Fibroblast of mammary gland (primary cell): ENCODE measurements at regions not wholly inside any gene's neighbourhood (a gene's known extent, or its start where the extent isn't known, plus 50 kb on each side); places are given as distances from the start of the nearest gene placed in this dataset.

Experiments
- DNase-seq: peaks from one replicate; pipeline ENCODE4 v3.0.0-alpha.2; 2010; ENCODE audit warnings: low read depth
- H3K4me3 ChIP-seq: 2 replicates; pipeline ENCODE4 v1.5.1; 2011; ENCODE audit warnings: low read depth, mild to moderate bottlenecking, low read length, moderate library complexity; ENCODE audit not compliant: control insufficient read depth
- CTCF ChIP-seq: conservative IDR thresholded peaks from 2 replicates; pipeline ENCODE4 v1.5.1; 2011; ENCODE audit warnings: low read depth, low read length, inconsistent platforms; ENCODE audit not compliant: control insufficient read depth, insufficient read depth

DNA sequence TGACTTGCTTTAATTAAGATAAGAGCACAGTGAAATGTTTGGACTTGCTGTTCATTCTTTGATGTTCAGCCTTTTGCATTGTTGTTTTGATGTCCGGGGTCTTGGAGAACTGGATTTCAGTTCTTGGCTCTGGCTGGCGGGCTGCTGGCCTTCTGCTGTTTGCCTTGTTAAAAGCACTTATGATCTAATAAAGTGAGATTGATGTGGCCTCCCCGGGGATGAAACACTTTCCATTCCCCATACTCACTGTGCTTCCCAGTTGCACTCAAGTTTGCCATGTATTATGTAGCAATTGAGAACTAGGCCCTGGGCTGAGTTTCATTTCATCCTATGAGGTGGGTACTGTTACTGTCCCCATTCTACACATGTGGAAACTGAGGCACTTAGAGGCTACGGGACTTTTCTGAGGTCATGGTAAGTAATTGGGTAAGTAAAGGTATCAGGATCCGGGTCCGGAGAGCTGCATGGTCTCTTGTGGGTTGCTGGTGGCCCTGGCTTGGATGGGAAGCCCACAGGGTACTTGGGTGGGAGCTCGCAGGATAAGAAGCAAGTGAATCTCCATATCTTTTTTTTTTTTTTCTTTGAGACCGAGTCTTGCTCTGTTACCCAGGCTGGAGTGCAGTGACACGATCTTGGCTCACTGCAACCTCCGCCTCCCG, 127.7 kb upstream of the ZBTB40 start:
- DNase-seq: no peak
- no peak overlapping the region for H3K4me3 ChIP-seq
- TF ChIP-seq CTCF: no peak

DNA sequence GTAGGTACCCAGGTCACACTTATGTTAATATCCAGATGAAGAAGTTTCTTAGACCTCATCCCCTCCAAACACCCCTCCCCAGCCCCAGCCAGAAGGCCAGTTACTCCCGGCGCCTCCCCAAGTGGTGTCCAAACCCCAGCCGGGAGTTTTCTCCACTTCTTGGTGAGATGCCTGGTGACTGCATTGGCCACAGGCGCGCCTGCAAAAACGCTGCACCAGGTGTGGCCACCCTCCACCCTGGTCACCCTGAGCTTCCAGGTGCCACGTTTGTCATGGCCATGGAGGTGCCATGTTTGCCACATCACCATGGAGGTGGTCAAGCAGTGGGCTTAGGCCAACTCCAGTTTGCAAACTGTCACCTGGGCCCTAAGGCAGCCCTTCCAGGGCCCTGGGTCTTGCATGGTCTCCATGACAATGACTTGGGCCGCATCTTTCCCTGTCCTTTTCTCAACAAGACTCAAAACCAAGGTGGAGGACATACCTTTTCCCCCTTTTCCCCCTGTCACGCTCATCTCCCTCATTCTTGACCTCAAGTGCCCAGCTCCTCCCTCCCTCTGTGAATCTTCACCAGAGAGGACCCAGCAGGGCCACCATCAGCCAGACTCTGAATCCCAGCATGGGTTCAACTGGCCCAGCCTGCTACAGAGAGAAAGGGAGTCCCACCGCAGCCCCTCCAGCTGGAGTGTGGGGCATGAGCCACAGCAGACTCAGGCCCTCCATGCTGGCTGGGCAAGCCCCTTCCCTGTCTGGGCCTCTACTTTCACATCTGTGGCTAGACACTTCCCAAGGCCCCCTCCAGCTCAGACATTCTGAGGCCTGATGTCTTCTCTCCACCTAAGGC, 125.9 kb upstream of the ZBTB40 start:
- TF ChIP-seq CTCF: no peak
- no peak for DNase-seq
- no peak overlapping the region for H3K4me3 ChIP-seq

GRCh38 chr1:22326372-22326915, 125.2 kb upstream of the ZBTB40 start:
- no peak for TF ChIP-seq CTCF
- no peak overlapping the region for H3K4me3 ChIP-seq
- no peak for DNase-seq

DNA sequence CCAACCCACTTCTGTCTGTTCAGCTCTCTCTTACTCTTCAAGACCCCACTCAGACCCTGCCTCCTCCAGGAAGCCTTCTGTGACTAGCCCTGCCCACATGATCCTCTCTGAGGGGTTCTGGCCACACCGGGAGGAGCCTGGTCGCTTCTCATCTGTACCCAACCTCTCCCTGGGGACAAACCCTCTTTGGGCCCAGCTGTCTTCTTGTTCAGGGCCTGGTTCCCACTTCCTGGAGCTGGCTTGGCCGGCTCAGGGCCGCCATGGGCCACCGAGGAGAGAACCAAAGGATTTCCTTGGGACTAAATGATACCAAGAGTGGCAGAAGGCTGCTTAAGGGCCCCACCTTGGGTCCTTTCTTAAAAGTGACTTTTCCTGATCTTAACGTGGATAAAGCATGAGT, 124.7 kb upstream of the ZBTB40 start:
- H3K4me3 ChIP-seq: no peak overlapping the region
- TF ChIP-seq CTCF: no peak
- DNase-seq: no peak

- H3K4me3 ChIP-seq: no peak overlapping the region
- no peak for TF ChIP-seq CTCF
- DNase-seq: no peak
Measured at GRCh38 chr1:22327411-22327810, 124.2 kb upstream of the ZBTB40 start.

DNA sequence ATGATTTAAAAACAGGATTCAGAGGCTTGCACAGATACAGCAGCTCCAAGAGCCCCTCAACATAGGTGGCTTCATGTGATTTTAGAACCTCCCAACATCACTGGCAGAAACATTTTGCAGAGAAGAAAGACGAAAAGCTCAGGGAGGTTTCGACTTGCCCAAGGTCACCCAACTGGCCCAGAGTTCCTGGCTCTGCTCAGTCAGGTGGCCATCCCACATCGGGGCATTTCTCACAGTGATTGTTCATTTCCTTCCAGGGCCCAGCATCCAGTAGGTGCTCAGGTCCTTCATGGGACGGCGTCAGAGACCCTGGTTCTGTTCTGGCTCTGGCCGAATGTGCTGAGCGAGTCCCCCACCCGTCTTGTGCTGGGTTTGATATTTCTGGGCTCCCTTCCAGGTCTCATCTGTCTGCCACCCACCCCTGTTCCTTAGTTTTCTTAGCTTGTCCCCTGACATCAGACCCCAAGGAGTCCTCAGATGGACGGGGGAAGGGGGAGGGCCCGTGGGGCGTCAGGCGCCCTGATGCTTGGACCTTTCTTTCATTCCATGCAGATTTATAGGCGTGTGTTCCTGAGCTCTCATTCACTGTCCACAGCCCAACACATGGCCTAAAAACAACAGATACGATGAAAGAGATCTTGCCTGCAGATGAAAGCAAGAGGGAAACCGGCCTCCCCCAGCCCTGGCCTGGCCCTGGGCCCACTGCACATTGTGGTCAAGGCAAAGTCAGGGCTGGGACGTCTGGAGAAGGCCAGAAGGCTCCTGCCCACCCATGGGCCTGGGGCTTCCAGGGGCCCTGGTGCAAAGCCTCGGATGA, 123.1 kb upstream of the ZBTB40 start:
- no peak overlapping the region for H3K4me3 ChIP-seq
- DNase-seq: no peak

More for the DNA sequence above, 123.1 kb upstream of the ZBTB40 start:
- TF ChIP-seq CTCF: no peak
